ENCODE measurements at regions not wholly inside any gene's neighbourhood (a gene's known extent, or its start where the extent isn't known, plus 50 kb on each side); places are given as distances from the start of the nearest gene placed in this dataset.

DNA sequence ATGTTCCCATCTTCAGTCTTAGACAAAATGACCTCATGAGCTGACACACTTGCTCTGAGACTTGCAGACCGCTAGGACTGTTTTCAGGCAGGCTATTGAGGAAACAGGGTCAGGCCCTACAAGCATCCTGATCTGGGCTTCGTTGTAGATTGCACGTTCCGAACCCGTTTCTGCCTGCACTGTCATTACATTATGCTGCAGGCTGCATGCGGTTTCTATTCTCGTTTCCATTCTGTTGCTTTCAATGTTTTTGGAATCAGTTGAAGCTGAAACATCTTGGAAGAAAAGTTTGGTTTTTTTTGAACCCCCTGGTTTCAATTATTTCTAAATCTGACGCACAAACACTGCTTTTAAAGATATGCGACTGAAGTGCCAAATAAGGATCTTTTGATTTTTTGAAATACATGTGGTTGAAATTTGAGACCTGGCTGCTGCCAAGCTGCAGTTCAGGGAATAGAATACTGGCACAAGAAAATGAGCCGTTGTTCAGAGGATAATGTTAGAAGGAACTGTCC is 716.1 kb upstream of the INTU start:
- TF ChIP-seq, protein P1, sequence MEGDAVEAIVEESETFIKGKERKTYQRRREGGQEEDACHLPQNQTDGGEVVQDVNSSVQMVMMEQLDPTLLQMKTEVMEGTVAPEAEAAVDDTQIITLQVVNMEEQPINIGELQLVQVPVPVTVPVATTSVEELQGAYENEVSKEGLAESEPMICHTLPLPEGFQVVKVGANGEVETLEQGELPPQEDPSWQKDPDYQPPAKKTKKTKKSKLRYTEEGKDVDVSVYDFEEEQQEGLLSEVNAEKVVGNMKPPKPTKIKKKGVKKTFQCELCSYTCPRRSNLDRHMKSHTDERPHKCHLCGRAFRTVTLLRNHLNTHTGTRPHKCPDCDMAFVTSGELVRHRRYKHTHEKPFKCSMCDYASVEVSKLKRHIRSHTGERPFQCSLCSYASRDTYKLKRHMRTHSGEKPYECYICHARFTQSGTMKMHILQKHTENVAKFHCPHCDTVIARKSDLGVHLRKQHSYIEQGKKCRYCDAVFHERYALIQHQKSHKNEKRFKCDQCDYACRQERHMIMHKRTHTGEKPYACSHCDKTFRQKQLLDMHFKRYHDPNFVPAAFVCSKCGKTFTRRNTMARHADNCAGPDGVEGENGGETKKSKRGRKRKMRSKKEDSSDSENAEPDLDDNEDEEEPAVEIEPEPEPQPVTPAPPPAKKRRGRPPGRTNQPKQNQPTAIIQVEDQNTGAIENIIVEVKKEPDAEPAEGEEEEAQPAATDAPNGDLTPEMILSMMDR (IDR thresholded peaks at IDR 0.05; ENCODE audit: low read length), result no peak
- no peak for TF ChIP-seq EZH2 (optimal IDR thresholded peaks at IDR 0.05; ENCODE audit: low read depth, low read length)
